ENCODE measurements at regions not wholly inside any gene's neighbourhood (a gene's known extent, or its start where the extent isn't known, plus 50 kb on each side); places are given as distances from the start of the nearest gene placed in this dataset.
A peak's percentile ranks its signal among the peaks of the same experiment; 100 is the strongest.
"Not testable (repeated sequence)": the region's sequence is repeated elsewhere in the genome, so short reads cannot be mapped to it uniquely, and the experiment has no call there.

GRCh38 chr9:41075671-41076070 is 52.8 kb downstream of the FOXD4L6 start:
- ATAC-seq: not testable (repeated sequence)

- peak; percentile 10 to 30 for ATAC-seq
Measured at GRCh38 chr9:41074356-41074942, 54.0 kb downstream of the FOXD4L6 start.

DNA sequence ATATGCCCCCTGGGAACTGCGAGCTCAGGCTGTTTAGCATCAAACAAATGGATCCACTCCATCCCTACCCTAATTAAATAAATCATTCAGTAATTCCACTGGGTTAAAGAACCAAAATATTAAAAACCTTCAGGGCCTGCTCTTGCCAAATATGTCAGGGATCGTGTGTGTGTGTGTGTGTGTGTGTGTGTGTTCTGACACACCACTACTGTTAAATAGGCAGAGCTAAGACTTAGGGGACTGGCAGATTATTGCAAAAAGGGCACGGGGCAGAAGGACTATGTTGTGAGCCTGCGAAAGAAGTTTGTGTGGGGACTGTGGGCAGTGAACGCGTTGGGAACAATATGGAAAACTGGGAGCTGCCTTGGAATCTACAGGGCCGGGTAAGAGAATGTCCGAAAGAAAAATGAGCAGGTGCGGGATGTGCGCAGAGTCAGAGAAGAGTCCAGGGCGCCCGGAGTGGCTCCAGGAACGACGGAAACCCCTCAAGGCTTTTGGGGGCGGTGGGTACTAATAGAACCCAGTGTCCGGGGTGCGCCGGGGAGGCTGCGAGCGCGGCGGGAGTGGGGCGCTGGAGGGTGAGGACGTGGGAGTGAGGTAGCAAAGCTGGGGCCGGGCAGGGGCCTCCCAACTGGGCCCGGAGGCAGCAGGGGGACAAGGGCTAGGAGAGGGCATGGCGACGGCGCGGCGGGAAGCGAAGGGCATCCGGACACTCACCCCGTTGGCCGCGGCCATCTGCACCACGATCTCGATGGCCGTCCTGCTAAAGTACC is 54.8 kb downstream of the FOXD4L6 start:
- ATAC-seq: not testable (repeated sequence)

DNA sequence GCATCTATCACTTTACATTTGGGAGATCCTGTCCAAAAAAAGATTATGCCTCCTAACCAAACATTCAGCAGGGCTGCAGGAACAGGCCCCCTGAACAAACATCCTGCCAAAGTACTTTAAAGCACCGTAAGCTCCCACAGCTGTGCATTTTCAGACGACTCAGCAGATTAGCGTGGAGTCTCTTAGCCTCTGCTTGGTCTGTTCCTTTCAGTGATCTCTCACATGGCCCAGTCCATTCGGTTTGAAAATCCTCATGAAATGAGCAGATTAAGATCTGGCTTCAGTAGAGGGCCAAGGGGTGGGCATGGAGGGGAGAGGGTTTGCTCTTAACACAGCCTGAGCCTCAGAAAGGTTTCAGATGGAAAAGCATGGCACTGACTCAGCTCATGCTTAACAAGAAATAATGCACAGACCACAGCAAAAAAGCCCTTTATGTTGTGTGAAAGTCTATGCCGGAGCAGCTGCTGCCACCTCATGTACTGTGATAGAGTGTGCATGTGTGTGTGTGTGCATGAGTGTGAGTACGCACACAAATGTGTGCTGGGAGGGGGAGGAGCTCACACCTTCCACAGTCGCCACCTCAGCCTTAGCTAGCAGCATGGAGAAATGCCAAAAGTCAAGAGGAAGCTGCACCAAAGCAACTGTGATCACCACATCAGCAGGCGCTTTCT is 64.2 kb downstream of the FOXD4L6 start:
- ATAC-seq: peak; percentile 71 to 74

DNA sequence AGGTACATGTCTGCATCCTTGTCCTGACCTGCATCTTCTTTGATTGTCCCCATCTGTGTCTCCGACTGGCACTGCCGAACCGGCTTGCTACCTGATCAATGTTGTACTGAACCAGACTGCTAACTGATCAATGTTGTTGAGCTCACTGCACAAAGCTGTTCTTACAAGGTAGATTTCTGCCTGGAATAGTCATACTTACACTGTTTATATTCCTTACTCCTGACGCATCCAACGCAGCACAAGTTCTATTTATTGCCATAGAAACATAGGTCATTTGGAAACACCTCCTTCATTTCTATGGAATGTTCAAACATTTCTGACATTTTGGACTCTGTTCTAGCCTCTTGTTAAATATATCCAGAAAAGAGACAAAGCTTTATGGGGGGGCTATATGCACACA is 65.2 kb downstream of the FOXD4L6 start:
- not testable (repeated sequence) for ATAC-seq

DNA sequence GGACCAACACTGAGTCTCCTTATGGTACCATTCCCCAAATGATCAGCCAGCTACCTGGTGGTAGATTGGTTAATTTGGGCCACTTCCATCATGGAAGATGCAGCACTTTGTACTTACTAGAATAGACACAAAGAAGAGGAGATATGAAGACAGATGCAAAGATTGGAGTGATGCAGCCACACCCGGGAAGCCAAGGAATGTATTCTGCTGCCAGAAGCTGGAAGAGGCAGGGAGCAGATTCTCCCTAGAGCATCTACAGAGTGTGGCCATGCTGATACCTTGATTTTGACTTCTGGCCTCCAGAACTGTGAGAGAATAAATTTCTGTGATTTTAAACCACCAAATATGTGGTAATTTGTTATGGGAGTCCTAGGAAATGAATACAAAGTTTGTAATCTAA is 68.9 kb downstream of the FOXD4L6 start:
- ATAC-seq: not testable (repeated sequence)

- not testable (repeated sequence) for ATAC-seq
Measured at GRCh38 chr9:41053666-41054363, 74.7 kb downstream of the FOXD4L6 start.

- ATAC-seq: not testable (repeated sequence)
Measured at GRCh38 chr9:41048672-41049071, 79.8 kb downstream of the FOXD4L6 start.

DNA sequence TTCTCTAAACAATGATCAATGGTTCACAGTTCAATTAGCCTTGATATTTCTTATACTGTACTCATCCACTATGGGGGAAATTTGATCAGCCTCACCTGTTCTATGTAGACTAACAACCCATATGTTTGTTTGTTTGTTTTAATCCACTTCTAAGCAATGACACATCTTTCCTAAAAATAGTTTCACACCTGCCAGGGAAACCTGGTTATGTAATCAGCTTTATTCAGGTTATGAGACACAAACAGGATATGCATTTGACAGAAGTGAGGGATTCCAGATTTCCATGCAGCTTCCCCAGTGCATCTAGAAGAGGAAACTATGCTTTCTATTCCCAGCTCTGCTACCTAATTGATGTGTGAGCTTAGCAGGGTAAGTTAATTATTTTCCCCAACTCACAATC is 80.7 kb downstream of the FOXD4L6 start:
- not testable (repeated sequence) for ATAC-seq

DNA sequence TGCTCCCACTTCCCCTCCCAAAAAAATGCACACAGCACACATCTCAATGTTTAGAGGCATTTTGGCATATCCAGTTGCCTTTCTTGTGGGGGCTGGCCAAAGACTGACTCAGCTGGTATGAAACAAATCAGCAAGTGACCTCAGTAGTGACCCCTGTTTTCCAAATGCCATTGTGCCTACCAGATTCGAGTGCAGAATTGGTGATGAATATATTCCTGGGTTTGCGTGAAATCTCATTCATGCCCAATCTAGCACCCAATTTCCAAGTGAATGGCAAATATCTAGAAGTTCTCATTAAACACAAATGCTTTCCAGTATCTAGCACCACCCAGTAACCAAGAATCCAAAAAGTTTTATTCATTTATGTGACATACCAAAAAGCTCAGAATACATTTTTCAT is 83.6 kb downstream of the FOXD4L6 start:
- not testable (repeated sequence) for ATAC-seq

DNA sequence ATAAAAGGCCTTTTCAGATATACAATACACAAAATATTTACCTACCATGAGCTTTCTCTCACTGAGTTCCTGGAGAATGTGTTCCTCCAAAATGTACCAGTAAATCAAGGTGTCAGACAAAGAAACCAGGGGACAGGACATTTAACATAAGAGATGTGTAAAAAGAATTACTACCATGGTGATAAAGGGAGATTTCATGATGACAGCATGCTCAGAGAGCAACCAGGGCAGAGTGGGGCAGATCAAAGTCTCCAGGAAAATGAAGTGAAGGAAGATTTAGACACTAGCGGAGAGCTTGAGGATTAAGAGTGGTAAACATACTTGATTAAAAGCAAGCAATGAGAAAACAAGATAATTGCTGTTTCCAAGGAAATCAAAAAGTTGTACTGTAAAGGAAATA is 85.0 kb downstream of the FOXD4L6 start:
- ATAC-seq: not testable (repeated sequence)

DNA sequence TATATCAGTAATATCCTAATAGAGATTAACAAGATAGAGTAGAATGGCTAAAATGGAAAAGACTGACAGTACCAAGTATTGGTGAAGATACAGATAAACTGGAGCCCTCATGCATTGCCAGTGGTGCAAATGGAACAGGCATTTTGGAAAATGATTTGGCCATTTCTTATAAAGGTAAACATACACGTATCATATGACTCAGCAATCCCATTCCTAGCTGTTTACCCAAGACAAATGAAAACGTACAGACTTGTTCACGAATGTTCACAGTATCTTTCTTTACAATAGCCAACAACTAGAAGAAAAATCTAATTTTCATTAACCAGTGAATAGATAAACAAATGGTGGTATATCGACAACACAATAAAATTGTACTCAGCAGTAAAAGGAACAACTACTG is 86.4 kb downstream of the FOXD4L6 start:
- ATAC-seq: not testable (repeated sequence)

GRCh38 chr9:41040705-41041342 is 87.7 kb downstream of the FOXD4L6 start:
- ATAC-seq: not testable (repeated sequence)

- ATAC-seq: not testable (repeated sequence)
Measured at GRCh38 chr9:41035276-41035675, 93.2 kb downstream of the FOXD4L6 start.

- not testable (repeated sequence) for ATAC-seq
Measured at GRCh38 chr9:41034699-41035197, 93.7 kb downstream of the FOXD4L6 start.

- not testable (repeated sequence) for ATAC-seq
Measured at GRCh38 chr9:41033877-41034276, 94.6 kb downstream of the FOXD4L6 start.

DNA sequence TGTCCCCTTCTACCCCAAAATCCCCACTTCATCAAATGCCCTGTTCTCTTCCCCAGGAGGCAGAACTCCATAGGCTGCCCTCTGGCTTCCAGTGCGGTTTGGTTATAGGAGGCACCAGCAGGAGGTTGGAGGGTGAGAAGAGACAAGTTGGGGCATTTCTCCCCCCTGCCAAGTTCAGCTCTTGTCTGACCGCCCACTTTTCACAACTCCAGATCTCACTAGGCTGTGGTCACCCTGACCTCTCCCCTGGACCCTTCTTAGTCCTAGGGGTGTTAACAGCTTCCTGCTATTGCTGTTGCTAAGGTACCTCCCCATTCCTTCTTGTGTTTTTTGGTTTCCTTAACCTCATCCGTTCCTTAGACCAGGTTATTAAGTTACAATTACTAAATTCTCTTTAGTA is 95.1 kb downstream of the FOXD4L6 start:
- ATAC-seq: not testable (repeated sequence)

GRCh38 chr9:41026912-41027676 is 101.4 kb downstream of the FOXD4L6 start:
- not testable (repeated sequence) for ATAC-seq

DNA sequence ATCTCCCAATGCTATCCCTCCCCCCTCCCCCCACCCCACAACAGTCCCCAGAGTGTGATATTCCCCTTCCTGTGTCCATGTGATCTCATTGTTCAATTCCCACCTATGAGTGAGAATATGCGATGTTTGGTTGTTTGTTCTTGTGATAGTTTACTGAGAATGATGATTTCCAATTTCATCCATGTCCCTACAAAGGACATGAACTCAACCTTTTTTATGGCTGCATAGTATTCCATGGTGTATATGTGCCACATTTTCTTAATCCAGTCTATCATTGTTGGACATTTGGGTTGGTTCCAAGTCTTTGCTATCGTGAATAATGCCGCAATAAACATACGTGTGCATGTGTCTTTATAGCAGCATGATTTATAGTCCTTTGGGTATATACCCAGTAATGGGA is 106.1 kb downstream of the FOXD4L6 start:
- ATAC-seq: not testable (repeated sequence)

DNA sequence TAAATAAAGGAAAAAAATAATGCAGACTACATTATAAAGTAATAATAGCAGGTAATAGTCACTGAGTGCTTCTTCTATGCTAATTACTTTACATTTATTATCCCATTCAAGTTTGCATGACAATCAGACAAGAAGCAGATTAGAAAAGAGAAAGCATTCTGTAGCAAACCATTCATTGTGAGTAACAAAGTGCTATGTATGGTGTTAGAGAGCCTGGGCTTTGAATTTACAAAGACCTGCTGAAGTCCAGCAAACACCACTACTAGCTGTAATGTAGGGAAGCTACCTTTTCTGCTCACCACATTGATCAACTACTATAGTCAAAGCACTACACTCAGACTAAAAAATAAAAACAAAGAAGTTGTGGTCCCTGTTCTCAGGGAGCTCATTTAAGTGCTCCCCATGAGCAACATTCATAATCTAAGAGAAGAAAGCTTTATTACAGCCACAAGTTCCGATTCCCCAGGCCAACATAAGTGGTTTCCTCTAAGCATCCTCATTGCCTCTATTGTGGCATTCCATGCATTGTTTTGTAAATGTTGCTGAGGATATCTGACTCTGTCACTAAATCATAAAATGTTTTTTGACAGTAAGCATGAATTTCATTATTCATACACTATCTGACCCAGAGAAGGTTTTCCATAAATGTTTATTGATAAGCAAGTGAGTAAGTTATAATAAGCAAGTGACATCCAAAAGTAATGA is 108.5 kb downstream of the FOXD4L6 start:
- not testable (repeated sequence) for ATAC-seq

DNA sequence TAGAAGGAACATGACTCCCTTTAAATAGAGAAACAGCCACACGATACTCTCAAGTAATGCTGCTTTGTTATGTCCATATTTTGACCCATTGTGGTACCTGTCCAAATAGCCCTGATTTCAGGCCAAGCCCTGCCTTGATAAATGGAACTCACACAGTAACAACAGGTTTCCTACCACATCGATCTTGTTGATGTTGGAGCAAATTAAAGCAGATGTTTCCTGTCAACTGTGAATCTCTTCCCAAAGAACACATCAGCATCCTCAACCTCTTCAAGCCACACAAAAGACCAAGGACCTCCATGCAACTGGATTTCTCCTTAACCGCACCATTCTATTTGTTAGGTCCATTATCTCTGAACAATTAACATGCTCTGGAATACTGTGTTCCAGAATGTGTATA is 109.5 kb downstream of the FOXD4L6 start:
- not testable (repeated sequence) for ATAC-seq
